ENCODE measurements at regions not wholly inside any gene's neighbourhood (a gene's known extent, or its start where the extent isn't known, plus 50 kb on each side); places are given as distances from the start of the nearest gene placed in this dataset.

DNA sequence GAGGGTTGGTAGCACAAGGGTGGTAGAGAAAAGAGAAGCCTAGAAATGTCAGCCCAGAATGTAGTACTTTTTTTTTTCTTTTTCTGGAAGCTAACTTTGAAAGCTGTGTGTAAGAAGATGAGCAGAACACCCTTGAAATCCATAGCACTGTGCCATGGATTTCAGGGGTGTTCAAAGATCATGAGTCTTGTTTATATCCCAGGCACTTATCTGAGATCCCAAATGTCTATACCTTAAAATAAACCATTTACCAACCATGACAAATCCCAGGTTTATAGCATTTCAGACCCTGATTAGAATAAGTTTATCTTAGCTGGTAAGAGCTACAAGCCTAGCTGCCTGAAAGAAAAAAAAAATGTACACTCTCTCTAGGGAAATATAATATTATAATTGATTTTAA is 389.9 kb upstream of the ANXA10 start:
- BruUV-seq (replicated peaks), result no TSS peak
- ATAC-seq, result no peak
- CTCF ChIA-PET (ENCODE audit: low intra/inter-chr PET ratio, low total read pairs), result no interaction called here
- no peaks in the 10 kb centered on the region for H3K36me3 ChIP-seq (replicated peaks in 1 of 2; ENCODE audit: control insufficient read depth in 1 of 2, insufficient read depth in 2 of 2, low read length in 2 of 2)
- no peaks in the 10 kb centered on the region for H3K27me3 ChIP-seq (ENCODE audit: control insufficient read depth in 1 of 2, insufficient read depth in 2 of 2, low read length in 2 of 2)
- H4K20me1 ChIP-seq (ENCODE audit: insufficient read depth, low read length), result no peaks in the 10 kb centered on the region
- FAIRE-seq, result no peak
- H3K9ac ChIP-seq (ENCODE audit: insufficient read depth, low read depth, low read length), result no peak overlapping the region
- H2AFZ ChIP-seq (ENCODE audit: low read length), result no peak overlapping the region
- H3K9me3 ChIP-seq (ENCODE audit: low read length), result peaks cover 35% of the 10 kb centered on the region
- H3K4me2 ChIP-seq (ENCODE audit: low read depth, low read length), result no peak overlapping the region
- no peaks in the 10 kb centered on the region for H3K79me2 ChIP-seq (ENCODE audit: insufficient read depth, low read length)
- POLR2A ChIA-PET, result no interaction called here
- H3K4me3 ChIP-seq (replicated peaks in 1 of 3; ENCODE audit: insufficient read depth in 1 of 3, low read depth in 2 of 3, low read length in 3 of 3), result no peak overlapping the region
- DNase-seq (ENCODE audit: low spot score), result no peak
- TF ChIP-seq, protein P1, sequence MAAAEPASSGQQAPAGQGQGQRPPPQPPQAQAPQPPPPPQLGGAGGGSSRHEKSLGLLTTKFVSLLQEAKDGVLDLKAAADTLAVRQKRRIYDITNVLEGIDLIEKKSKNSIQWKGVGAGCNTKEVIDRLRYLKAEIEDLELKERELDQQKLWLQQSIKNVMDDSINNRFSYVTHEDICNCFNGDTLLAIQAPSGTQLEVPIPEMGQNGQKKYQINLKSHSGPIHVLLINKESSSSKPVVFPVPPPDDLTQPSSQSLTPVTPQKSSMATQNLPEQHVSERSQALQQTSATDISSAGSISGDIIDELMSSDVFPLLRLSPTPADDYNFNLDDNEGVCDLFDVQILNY (CRISPR knock-in tag; conservative IDR thresholded peaks at IDR 0.05), result no peak
- TF ChIP-seq DNMT1 (CRISPR knock-in tag; IDR thresholded peaks at IDR 0.05), result no peak
- TF ChIP-seq, protein P2, sequence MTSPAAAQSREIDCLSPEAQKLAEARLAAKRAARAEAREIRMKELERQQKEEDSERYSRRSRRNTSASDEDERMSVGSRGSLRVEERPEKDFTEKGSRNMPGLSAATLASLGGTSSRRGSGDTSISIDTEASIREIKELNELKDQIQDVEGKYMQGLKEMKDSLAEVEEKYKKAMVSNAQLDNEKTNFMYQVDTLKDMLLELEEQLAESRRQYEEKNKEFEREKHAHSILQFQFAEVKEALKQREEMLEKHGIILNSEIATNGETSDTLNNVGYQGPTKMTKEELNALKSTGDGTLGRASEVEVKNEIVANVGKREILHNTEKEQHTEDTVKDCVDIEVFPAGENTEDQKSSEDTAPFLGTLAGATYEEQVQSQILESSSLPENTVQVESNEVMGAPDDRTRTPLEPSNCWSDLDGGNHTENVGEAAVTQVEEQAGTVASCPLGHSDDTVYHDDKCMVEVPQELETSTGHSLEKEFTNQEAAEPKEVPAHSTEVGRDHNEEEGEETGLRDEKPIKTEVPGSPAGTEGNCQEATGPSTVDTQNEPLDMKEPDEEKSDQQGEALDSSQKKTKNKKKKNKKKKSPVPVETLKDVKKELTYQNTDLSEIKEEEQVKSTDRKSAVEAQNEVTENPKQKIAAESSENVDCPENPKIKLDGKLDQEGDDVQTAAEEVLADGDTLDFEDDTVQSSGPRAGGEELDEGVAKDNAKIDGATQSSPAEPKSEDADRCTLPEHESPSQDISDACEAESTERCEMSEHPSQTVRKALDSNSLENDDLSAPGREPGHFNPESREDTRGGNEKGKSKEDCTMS (CRISPR knock-in tag; conservative IDR thresholded peaks at IDR 0.05), result no peak
- no peak for TF ChIP-seq ZC3H4 (CRISPR knock-in tag; IDR thresholded peaks at IDR 0.05; ENCODE audit: borderline replicate concordance)
- TF ChIP-seq GATA4 (IDR thresholded peaks at IDR 0.05; ENCODE audit: borderline replicate concordance, low read depth), result no peak
- no peak for TF ChIP-seq ZNF672 (CRISPR knock-in tag; IDR thresholded peaks at IDR 0.05)
- TF ChIP-seq EP300 (IDR thresholded peaks at IDR 0.05; ENCODE audit: low read depth in 2 of 2, low read length in 2 of 2), result no peak
- TF ChIP-seq EP300 (CRISPR knock-in tag; IDR thresholded peaks at IDR 0.05; ENCODE audit: borderline replicate concordance), result no peak
- TF ChIP-seq NFRKB (IDR thresholded peaks at IDR 0.05), result no peak
- TF ChIP-seq, protein P3, sequence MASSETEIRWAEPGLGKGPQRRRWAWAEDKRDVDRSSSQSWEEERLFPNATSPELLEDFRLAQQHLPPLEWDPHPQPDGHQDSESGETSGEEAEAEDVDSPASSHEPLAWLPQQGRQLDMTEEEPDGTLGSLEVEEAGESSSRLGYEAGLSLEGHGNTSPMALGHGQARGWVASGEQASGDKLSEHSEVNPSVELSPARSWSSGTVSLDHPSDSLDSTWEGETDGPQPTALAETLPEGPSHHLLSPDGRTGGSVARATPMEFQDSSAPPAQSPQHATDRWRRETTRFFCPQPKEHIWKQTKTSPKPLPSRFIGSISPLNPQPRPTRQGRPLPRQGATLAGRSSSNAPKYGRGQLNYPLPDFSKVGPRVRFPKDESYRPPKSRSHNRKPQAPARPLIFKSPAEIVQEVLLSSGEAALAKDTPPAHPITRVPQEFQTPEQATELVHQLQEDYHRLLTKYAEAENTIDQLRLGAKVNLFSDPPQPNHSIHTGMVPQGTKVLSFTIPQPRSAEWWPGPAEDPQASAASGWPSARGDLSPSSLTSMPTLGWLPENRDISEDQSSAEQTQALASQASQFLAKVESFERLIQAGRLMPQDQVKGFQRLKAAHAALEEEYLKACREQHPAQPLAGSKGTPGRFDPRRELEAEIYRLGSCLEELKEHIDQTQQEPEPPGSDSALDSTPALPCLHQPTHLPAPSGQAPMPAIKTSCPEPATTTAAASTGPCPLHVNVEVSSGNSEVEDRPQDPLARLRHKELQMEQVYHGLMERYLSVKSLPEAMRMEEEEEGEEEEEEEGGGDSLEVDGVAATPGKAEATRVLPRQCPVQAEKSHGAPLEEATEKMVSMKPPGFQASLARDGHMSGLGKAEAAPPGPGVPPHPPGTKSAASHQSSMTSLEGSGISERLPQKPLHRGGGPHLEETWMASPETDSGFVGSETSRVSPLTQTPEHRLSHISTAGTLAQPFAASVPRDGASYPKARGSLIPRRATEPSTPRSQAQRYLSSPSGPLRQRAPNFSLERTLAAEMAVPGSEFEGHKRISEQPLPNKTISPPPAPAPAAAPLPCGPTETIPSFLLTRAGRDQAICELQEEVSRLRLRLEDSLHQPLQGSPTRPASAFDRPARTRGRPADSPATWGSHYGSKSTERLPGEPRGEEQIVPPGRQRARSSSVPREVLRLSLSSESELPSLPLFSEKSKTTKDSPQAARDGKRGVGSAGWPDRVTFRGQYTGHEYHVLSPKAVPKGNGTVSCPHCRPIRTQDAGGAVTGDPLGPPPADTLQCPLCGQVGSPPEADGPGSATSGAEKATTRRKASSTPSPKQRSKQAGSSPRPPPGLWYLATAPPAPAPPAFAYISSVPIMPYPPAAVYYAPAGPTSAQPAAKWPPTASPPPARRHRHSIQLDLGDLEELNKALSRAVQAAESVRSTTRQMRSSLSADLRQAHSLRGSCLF (CRISPR knock-in tag; IDR thresholded peaks at IDR 0.05; ENCODE audit: borderline replicate concordance), result no peak
- no peak for TF ChIP-seq SRSF1 (optimal IDR thresholded peaks at IDR 0.05; ENCODE audit: low read depth, low read length)
- H3K27ac ChIP-seq (ENCODE audit: extremely low read length, insufficient read depth, low read length), result no peak overlapping the region
- intact Hi-C loops (cut with micrococcal nuclease; ENCODE audit: unreplicated experiment) (no loop called here), in situ Hi-C loops (cut with HindIII; ENCODE audit: extremely low pct_ligation_motif_present, low pct_unique_long_range_greater_than_20kb) (no loop called here)
- H3K4me1 ChIP-seq (ENCODE audit: insufficient read depth, low read length), result no peaks in the 10 kb centered on the region

Data from HepG2 (cell line).